Activated CD8-positive, alpha-beta T cell treated with anti-CD3 and anti-CD28 coated beads for 36 hours (primary cell): ENCODE measurements at regions not wholly inside any gene's neighbourhood (a gene's known extent, or its start where the extent isn't known, plus 50 kb on each side); places are given as distances from the start of the nearest gene placed in this dataset.
A peak's percentile ranks its signal among the peaks of the same experiment; 100 is the strongest.

Source experiments
- ATAC-seq: fragments of 200-7000 bp; cut with Tn5 transposase; one replicate; pipeline ENCODE4 v1.10.0; 2021; ENCODE audit warnings: mild to moderate bottlenecking, moderate library complexity
- CTCF ChIA-PET: fragments of 350-600 bp; sonication (Branson Sonifier 250); formaldehyde crosslinking; loops from one replicate; lab custom pipeline; 2021; ENCODE audit warnings: antibody characterized with exemption; lab: Charles Lee
- POLR2A ChIA-PET: fragments of 350-600 bp; sonication (Branson Sonifier 250); formaldehyde crosslinking; loops from one replicate; lab custom pipeline; 2021; ENCODE audit warnings: antibody characterized with exemption; lab: Charles Lee
- DNase-seq: peaks from one replicate; pipeline ENCODE4 v3.0.0-alpha.2; 2020
- H3K27ac Mint-ChIP-seq: one replicate; pipeline ENCODE4 v1.8.0; 2021; ENCODE audit warnings: mild to moderate bottlenecking, mixed read lengths
- H3K27me3 Mint-ChIP-seq: one replicate; pipeline ENCODE4 v1.8.0; 2021; ENCODE audit warnings: mixed read lengths
- H3K36me3 Mint-ChIP-seq: one replicate; pipeline ENCODE4 v1.8.0; 2021; ENCODE audit warnings: low read depth, mixed read lengths
- H3K4me1 Mint-ChIP-seq: one replicate; pipeline ENCODE4 v1.8.0; 2021; ENCODE audit warnings: low read depth, mixed read lengths
- H3K4me3 Mint-ChIP-seq: one replicate; pipeline ENCODE4 v1.8.0; 2021; ENCODE audit warnings: mild to moderate bottlenecking, moderate library complexity, mixed read lengths
- H3K9me3 Mint-ChIP-seq: one replicate; pipeline ENCODE4 v1.8.0; 2021; ENCODE audit warnings: mixed read lengths
- intact Hi-C: fragments of 100-400 bp; cut with micrococcal nuclease; formaldehyde crosslinking; loops from one replicate; pipeline ENCODE4 v1.10.0; 2022
- TF ChIP-seq, protein P1 (sequence below): fragments of 200-600 bp; IDR thresholded peaks from one replicate; pipeline ENCODE4 v1.8.0; 2022; ENCODE audit warnings: antibody characterized with exemption, mild to moderate bottlenecking

DNA sequence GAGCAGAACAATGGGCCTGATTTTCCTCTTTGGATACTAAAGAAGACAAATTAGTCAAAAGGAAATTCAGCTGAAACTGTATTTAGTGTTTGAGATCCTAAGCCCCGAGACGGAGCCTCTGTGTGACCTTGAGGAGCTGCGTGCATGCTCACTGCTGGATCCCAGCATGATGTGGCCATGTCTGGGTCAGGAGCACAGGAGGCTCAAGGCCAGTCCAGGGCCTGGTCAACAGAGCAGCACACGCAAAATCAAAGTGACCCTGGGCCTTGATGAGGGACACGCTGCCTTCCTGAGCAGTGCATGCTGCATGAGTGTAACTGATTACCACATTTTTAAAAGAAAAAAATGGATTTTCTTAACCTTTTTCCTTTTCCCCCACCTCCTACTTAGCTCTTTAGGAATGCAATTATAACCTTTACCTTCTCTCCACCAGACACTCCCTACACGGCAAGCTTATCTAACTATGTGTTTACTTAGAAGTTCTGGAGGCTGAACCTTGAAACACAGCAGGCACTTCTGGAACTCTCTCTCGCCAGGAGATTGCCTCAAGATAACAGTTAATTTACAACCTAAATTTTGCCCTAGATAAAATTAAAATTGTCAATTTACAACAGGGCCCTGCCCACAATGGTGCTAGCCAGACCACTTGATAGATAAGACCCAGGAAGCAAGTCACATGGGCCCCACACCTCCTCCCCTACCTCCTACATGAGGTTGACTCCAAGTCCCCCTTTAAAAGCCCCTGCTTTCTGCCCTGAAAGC is 144.6 kb downstream of the LRIG2 start:
- H3K36me3 Mint-ChIP-seq = no peaks in the 10 kb centered on the region
- H3K4me1 Mint-ChIP-seq = no peaks in the 10 kb centered on the region
- DNase-seq (no peak), ATAC-seq (no peak)
- intact Hi-C loops = no loop called here
- H3K27ac Mint-ChIP-seq = no peak overlapping the region
- H3K27me3 Mint-ChIP-seq = no peaks in the 10 kb centered on the region
- POLR2A ChIA-PET = no interaction called here
- CTCF ChIA-PET = no interaction called here
- H3K4me3 Mint-ChIP-seq = no peak overlapping the region
- H3K9me3 Mint-ChIP-seq = no peaks in the 10 kb centered on the region
- TF ChIP-seq, protein P1, sequence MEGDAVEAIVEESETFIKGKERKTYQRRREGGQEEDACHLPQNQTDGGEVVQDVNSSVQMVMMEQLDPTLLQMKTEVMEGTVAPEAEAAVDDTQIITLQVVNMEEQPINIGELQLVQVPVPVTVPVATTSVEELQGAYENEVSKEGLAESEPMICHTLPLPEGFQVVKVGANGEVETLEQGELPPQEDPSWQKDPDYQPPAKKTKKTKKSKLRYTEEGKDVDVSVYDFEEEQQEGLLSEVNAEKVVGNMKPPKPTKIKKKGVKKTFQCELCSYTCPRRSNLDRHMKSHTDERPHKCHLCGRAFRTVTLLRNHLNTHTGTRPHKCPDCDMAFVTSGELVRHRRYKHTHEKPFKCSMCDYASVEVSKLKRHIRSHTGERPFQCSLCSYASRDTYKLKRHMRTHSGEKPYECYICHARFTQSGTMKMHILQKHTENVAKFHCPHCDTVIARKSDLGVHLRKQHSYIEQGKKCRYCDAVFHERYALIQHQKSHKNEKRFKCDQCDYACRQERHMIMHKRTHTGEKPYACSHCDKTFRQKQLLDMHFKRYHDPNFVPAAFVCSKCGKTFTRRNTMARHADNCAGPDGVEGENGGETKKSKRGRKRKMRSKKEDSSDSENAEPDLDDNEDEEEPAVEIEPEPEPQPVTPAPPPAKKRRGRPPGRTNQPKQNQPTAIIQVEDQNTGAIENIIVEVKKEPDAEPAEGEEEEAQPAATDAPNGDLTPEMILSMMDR = no peak

GRCh38 chr1:113219377-113219776 is 146.4 kb downstream of the LRIG2 start:
- no peak for ATAC-seq
- Mint-ChIP-seq H3K27ac (no peak overlapping the region), H3K36me3 (no peaks in the 10 kb centered on the region), H3K27me3 (no peaks in the 10 kb centered on the region), H3K4me3 (no peak overlapping the region), H3K9me3 (no peaks in the 10 kb centered on the region), H3K4me1 (no peaks in the 10 kb centered on the region)
- ChIA-PET CTCF (no interaction called here), POLR2A (interaction anchor here (0.7 kb wide), 1 partner anchor 28 kb away, joined by 3 read pairs; no protein-coding TSS in a partner anchor)
- DNase-seq = peak; percentile 2
- TF ChIP-seq, protein P1 = no peak
- intact Hi-C loops = no loop called here

DNA sequence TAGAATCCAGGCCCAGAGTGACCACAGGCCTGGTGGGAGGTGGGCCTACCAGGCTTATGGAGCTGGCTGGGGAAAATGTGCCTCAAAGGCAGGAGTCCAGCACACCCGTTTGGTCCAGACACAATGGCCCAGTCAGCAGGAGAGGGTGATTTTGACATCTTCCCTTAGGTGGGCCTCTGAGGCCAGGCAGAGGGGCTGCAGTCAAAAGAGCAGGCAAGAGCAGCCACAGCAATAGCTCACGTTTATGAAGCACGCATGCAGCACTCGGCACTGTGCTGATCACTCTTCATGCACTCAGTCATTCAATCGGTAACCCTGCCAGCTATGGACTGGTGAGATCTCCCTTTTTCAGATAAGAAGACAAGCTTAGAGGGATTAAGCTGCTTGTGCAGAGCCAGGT is 146.8 kb downstream of the LRIG2 start:
- H3K27ac Mint-ChIP-seq = no peak overlapping the region
- no peak overlapping the region for H3K4me3 Mint-ChIP-seq
- H3K9me3 Mint-ChIP-seq = no peaks in the 10 kb centered on the region
- TF ChIP-seq, protein P1 = no peak
- intact Hi-C loops = no loop called here
- no peaks in the 10 kb centered on the region for H3K27me3 Mint-ChIP-seq
- no peaks in the 10 kb centered on the region for H3K4me1 Mint-ChIP-seq
- DNase-seq = no peak
- no peaks in the 10 kb centered on the region for H3K36me3 Mint-ChIP-seq
- no peak for ATAC-seq
- ChIA-PET POLR2A (interaction anchor here (0.7 kb wide), 1 partner anchor 28 kb away, joined by 3 read pairs; no protein-coding TSS in a partner anchor), CTCF (no interaction called here)

- Mint-ChIP-seq H3K27me3 (peaks cover 8% of the 10 kb centered on the region), H3K27ac (no peak overlapping the region), H3K9me3 (no peaks in the 10 kb centered on the region), H3K4me1 (no peaks in the 10 kb centered on the region), H3K4me3 (no peak overlapping the region), H3K36me3 (no peaks in the 10 kb centered on the region)
- ChIA-PET CTCF (interaction anchor here (1.0 kb wide), 1 partner anchor 150 kb away, joined by 4 read pairs; the partner anchor contains the start of gene LRIG2), POLR2A (no interaction called here)
- ATAC-seq (no peak), DNase-seq (no peak)
- intact Hi-C loops = no loop called here
- TF ChIP-seq, protein P1 = no peak
Observed at GRCh38 chr1:113223040-113223439, 150.0 kb downstream of the LRIG2 start.

DNA sequence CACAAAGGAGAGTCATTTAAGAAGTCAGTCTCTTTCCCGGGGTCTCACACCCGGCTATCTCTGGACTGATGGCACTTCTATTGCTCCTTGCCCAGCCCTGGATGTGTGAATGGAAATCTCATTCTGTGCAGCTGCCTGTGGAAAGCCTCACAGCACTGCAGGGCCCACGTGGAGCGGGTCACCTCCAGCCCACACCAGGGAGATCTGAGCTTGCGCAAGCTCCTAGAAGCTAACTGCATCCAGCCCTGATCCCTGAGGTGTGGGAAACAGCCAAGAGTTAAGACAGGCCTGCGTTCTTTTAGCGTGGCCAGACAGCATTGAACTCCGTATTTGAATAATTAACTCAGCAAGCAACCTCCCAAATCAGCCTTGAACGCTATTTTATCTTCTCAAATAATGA is 150.5 kb downstream of the LRIG2 start:
- POLR2A ChIA-PET = no interaction called here
- no peak overlapping the region for H3K27ac Mint-ChIP-seq
- H3K4me3 Mint-ChIP-seq = no peak overlapping the region
- H3K27me3 Mint-ChIP-seq = peaks cover 9% of the 10 kb centered on the region
- H3K36me3 Mint-ChIP-seq = no peaks in the 10 kb centered on the region
- DNase-seq (no peak), ATAC-seq (no peak)
- CTCF ChIA-PET = interaction anchor here (1.0 kb wide), 1 partner anchor 151 kb away, joined by 4 read pairs; the partner anchor contains the start of gene LRIG2
- TF ChIP-seq, protein P1 = no peak
- intact Hi-C loops = no loop called here
- no peaks in the 10 kb centered on the region for H3K4me1 Mint-ChIP-seq
- H3K9me3 Mint-ChIP-seq = no peaks in the 10 kb centered on the region
